ENCODE measurements at regions not wholly inside any gene's neighbourhood (a gene's known extent, or its start where the extent isn't known, plus 50 kb on each side); places are given as distances from the start of the nearest gene placed in this dataset.

GRCh38 chr4:1575418-1576303, 108.5 kb downstream of the FAM53A start:
- ChIA-PET CTCF (no interaction called here), POLR2A (no interaction called here)
- intact Hi-C loops (cut with micrococcal nuclease): no loop called here
- no peaks in the 10 kb centered on the region for H3K27me3 Mint-ChIP-seq
- H3K4me1 Mint-ChIP-seq (ENCODE audit: low read depth): no peaks in the 10 kb centered on the region
- H3K27ac Mint-ChIP-seq: no peak overlapping the region
- H3K36me3 Mint-ChIP-seq (ENCODE audit: low read depth): no peaks in the 10 kb centered on the region
- H3K4me3 Mint-ChIP-seq: no peak overlapping the region
- DNase-seq: no peak
- TF ChIP-seq CTCF (IDR thresholded peaks at IDR 0.05): no peak
- ATAC-seq: no peak
- H3K9me3 Mint-ChIP-seq: no peaks in the 10 kb centered on the region

GRCh38 chr4:1574601-1575417, 109.3 kb downstream of the FAM53A start:
- ATAC-seq (no peak), DNase-seq (no peak)
- H3K36me3 Mint-ChIP-seq (ENCODE audit: low read depth): no peaks in the 10 kb centered on the region
- intact Hi-C loops (cut with micrococcal nuclease): no loop called here
- no peaks in the 10 kb centered on the region for H3K4me1 Mint-ChIP-seq (ENCODE audit: low read depth)
- ChIA-PET POLR2A (no interaction called here), CTCF (no interaction called here)
- H3K27me3 Mint-ChIP-seq: no peaks in the 10 kb centered on the region
- TF ChIP-seq CTCF (IDR thresholded peaks at IDR 0.05): no peak
- no peak overlapping the region for H3K4me3 Mint-ChIP-seq
- H3K27ac Mint-ChIP-seq: no peak overlapping the region
- H3K9me3 Mint-ChIP-seq: no peaks in the 10 kb centered on the region

GRCh38 chr4:1573830-1574459, 110.2 kb downstream of the FAM53A start:
- H3K27me3 Mint-ChIP-seq: no peaks in the 10 kb centered on the region
- intact Hi-C loops (cut with micrococcal nuclease): no loop called here
- CTCF ChIA-PET: interaction anchor here (0.8 kb wide), 1 partner anchor 32 kb away, joined by 3 read pairs; no protein-coding TSS in a partner anchor
- DNase-seq (no peak), ATAC-seq (no peak)
- POLR2A ChIA-PET: no interaction called here
- no peaks in the 10 kb centered on the region for H3K4me1 Mint-ChIP-seq (ENCODE audit: low read depth)
- H3K4me3 Mint-ChIP-seq: no peak overlapping the region
- no peak for TF ChIP-seq CTCF (IDR thresholded peaks at IDR 0.05)
- H3K27ac Mint-ChIP-seq: no peak overlapping the region
- H3K9me3 Mint-ChIP-seq: no peaks in the 10 kb centered on the region
- H3K36me3 Mint-ChIP-seq (ENCODE audit: low read depth): no peaks in the 10 kb centered on the region

- POLR2A ChIA-PET: no interaction called here
- H3K4me1 Mint-ChIP-seq (ENCODE audit: low read depth): no peaks in the 10 kb centered on the region
- H3K36me3 Mint-ChIP-seq (ENCODE audit: low read depth): no peaks in the 10 kb centered on the region
- no peak for TF ChIP-seq CTCF (IDR thresholded peaks at IDR 0.05)
- H3K4me3 Mint-ChIP-seq: no peak overlapping the region
- CTCF ChIA-PET: interaction anchor here (0.8 kb wide), 1 partner anchor 33 kb away, joined by 3 read pairs; no protein-coding TSS in a partner anchor
- ATAC-seq (no peak), DNase-seq (no peak)
- intact Hi-C loops (cut with micrococcal nuclease): no loop called here
- no peaks in the 10 kb centered on the region for H3K27me3 Mint-ChIP-seq
- no peaks in the 10 kb centered on the region for H3K9me3 Mint-ChIP-seq
- no peak overlapping the region for H3K27ac Mint-ChIP-seq
Observed at GRCh38 chr4:1572964-1573720, 111.0 kb downstream of the FAM53A start.

All from activated CD8-positive, alpha-beta T cell treated with anti-CD3 and anti-CD28 coated beads for 36 hours (primary cell).